Hepatocyte (in vitro differentiated cells): ENCODE measurements at regions not wholly inside any gene's neighbourhood (a gene's known extent, or its start where the extent isn't known, plus 50 kb on each side); places are given as distances from the start of the nearest gene placed in this dataset.

Source experiments
- DNase-seq: peaks from one replicate; pipeline ENCODE4 v3.0.0-alpha.2; 2016; ENCODE audit warnings: low spot score
- H2AFZ ChIP-seq: fragments of 200-600 bp; sonication (generic); 2 replicates; pipeline ENCODE4 v1.6.0; 2016; ENCODE audit warnings: antibody characterized with exemption, mild to moderate bottlenecking
- H3K27ac ChIP-seq: fragments of 200-600 bp; sonication (generic); 2 replicates; pipeline ENCODE4 v1.5.1; 2016; ENCODE audit warnings: mild to moderate bottlenecking
- H3K27me3 ChIP-seq: fragments of 200-600 bp; sonication (generic); 2 replicates; pipeline ENCODE4 v1.6.1; 2016
- H3K36me3 ChIP-seq: fragments of 200-600 bp; sonication (generic); replicated peaks from 2 replicates; pipeline ENCODE4 v1.5.1; 2016; ENCODE audit warnings: low read depth; ENCODE audit not compliant: insufficient read depth
- H3K4me1 ChIP-seq: fragments of 200-600 bp; sonication (generic); 2 replicates; pipeline ENCODE4 v1.5.1; 2016; ENCODE audit warnings: mild to moderate bottlenecking, moderate library complexity; ENCODE audit not compliant: insufficient read depth
- H3K4me2 ChIP-seq: fragments of 200-600 bp; sonication (generic); 2 replicates; pipeline ENCODE4 v1.6.0; 2016
- H3K4me3 ChIP-seq: fragments of 200-600 bp; sonication (generic); 2 replicates; pipeline ENCODE4 v1.5.1; 2016; ENCODE audit warnings: mild to moderate bottlenecking
- H3K79me2 ChIP-seq: fragments of 200-600 bp; sonication (generic); 2 replicates; pipeline ENCODE4 v1.6.0; 2017; ENCODE audit warnings: mild to moderate bottlenecking
- H3K9me2 ChIP-seq: fragments of 200-600 bp; sonication (generic); replicated peaks from 2 replicates; pipeline ENCODE4 v1.6.0; 2017; ENCODE audit warnings: mild to moderate bottlenecking; ENCODE audit not compliant: insufficient read depth
- H3K9me3 ChIP-seq: fragments of 200-600 bp; sonication (generic); 2 replicates; pipeline ENCODE4 v1.5.1; 2016; ENCODE audit warnings: low read depth, mild to moderate bottlenecking
- H4K20me1 ChIP-seq: fragments of 200-600 bp; sonication (generic); 2 replicates; pipeline ENCODE4 v1.6.0; 2016; ENCODE audit warnings: mild to moderate bottlenecking; ENCODE audit not compliant: insufficient read depth, poor library complexity, severe bottlenecking
- EZH2 ChIP-seq: fragments of 200-600 bp; sonication (generic); IDR thresholded peaks from 2 replicates; pipeline ENCODE4 v1.6.1; 2016; ENCODE audit warnings: antibody characterized with exemption, mild to moderate bottlenecking, borderline replicate concordance
- EZH2phosphoT487 ChIP-seq: fragments of 200-600 bp; sonication (generic); IDR thresholded peaks from one replicate; pipeline ENCODE4 v1.6.1; 2018; ENCODE audit warnings: antibody characterized with exemption, mild to moderate bottlenecking, low read depth, moderate library complexity; ENCODE audit not compliant: unreplicated experiment, severe bottlenecking
- WGBS: methylation state at CpG from one replicate; pipeline ENCODE4 v1.1.6; 2016; ENCODE audit warnings: low lambda C conversion rate; ENCODE audit errors: missing lambda C conversion rate; 5-methylcytosine and 5-hydroxymethylcytosine counted together
- TF ChIP-seq, protein P1 (sequence below): fragments of 200-600 bp; sonication (generic); IDR thresholded peaks from 2 replicates; pipeline ENCODE4 v1.5.1; 2016; ENCODE audit warnings: antibody characterized with exemption, mild to moderate bottlenecking; ENCODE audit not compliant: poor library complexity

DNA sequence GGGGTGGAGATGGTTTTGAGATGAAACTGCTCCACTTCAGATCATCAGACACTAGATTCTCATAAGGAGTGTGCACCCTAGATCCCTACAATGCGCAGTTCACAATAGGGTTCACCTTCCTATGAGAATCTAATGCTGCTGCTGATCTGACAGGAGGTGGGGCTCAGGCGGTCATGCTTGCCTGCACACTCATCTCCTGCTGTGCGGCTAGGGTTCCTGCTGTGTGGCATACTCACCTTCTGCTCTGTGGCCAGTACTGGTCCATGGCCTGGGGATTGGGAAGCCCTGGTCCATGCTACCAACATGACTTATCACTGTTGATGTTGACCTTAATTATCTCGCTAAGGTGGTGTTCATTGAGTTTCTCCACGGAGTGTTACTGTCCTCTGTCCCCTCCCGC is 144.5 kb downstream of the NAV1 start:
- no peak overlapping the region for H3K4me3 ChIP-seq

DNA sequence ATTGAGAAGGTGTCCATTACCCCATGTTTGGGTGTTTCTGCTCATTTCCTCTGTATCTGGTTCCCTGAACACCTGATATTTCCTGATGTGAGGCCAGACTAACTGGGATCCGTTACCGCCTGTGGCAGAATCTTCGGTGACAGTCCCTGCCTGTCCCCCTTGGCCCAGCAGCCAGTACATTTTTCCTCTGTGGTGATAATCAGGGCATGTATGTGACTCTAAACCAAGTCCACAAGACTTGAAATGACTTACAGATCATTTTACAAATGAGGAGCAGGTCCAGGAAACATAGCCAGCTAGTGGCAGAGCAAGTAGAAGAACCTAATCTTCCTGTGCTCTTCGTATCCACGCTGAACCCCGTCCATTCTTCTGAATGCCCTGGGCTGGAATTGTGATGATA is 143.5 kb upstream of the IPO9 start:
- Histone ChIP-seq H2AFZ (no peak overlapping the region), H3K36me3 (no peaks in the 10 kb centered on the region), H3K79me2 (no peaks in the 10 kb centered on the region), H3K27ac (no peak overlapping the region), H3K9me2 (no peaks in the 10 kb centered on the region), H3K9me3 (no peaks in the 10 kb centered on the region), H3K27me3 (no peaks in the 10 kb centered on the region), H3K4me2 (no peak overlapping the region), H3K4me3 (no peak overlapping the region), H4K20me1 (no peaks in the 10 kb centered on the region), H3K4me1 (peaks cover 13% of the 10 kb centered on the region)
- WGBS, result 84% methylated on average over 6 of the region's 6 CpGs
- no peak for DNase-seq
- TF ChIP-seq, protein P1, sequence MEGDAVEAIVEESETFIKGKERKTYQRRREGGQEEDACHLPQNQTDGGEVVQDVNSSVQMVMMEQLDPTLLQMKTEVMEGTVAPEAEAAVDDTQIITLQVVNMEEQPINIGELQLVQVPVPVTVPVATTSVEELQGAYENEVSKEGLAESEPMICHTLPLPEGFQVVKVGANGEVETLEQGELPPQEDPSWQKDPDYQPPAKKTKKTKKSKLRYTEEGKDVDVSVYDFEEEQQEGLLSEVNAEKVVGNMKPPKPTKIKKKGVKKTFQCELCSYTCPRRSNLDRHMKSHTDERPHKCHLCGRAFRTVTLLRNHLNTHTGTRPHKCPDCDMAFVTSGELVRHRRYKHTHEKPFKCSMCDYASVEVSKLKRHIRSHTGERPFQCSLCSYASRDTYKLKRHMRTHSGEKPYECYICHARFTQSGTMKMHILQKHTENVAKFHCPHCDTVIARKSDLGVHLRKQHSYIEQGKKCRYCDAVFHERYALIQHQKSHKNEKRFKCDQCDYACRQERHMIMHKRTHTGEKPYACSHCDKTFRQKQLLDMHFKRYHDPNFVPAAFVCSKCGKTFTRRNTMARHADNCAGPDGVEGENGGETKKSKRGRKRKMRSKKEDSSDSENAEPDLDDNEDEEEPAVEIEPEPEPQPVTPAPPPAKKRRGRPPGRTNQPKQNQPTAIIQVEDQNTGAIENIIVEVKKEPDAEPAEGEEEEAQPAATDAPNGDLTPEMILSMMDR, result no peak
- TF ChIP-seq EZH2phosphoT487 (no peak), EZH2 (no peak)

More for the DNA sequence above, 144.5 kb downstream of the NAV1 start:
- Histone ChIP-seq H3K36me3 (no peaks in the 10 kb centered on the region), H3K9me3 (no peaks in the 10 kb centered on the region), H3K4me1 (peaks cover 13% of the 10 kb centered on the region), H3K79me2 (no peaks in the 10 kb centered on the region), H2AFZ (no peak overlapping the region), H4K20me1 (no peaks in the 10 kb centered on the region), H3K4me2 (no peak overlapping the region), H3K27ac (no peak overlapping the region), H3K27me3 (peaks cover 4% of the 10 kb centered on the region), H3K9me2 (no peaks in the 10 kb centered on the region)
- WGBS, result 84% methylated on average over 6 of the region's 6 CpGs
- no peak for DNase-seq
- no peak for TF ChIP-seq EZH2phosphoT487
- TF ChIP-seq, protein P1, result no peak
- TF ChIP-seq EZH2, result no peak

DNA sequence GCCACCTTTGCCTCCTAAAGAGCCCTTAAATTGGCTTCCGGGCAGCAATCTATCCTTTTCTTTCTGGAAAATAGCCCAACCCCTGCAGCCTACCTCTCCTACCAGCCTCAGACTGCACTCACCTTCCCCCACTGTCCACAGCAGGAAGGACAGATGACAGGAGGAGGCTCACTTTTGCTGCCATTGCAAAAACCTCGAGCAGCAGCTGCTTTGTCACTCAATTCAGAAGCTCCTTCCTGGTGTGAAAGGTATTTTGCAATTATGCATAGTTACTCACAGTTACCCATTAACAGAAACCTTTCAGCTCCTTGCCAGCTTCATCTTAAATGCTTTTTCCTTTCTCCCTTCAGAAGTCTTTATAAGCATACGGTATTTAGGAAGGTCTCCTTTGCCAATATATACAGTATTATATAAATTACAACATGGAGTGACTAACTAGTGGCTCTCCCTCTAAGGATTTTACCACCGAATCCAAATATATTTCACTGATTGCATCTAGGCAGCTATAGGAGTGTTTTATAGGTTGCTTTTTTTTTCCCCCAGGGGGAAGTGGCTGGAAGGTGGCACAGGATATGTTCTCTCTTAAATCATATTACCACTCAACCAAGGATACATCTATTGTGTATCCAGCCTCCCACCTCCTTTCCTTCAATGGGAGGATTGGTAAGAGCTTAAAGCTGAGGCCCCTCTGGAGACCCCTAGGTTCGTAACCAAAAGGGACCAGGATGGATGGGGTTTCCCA is 142.1 kb upstream of the IPO9 start:
- Histone ChIP-seq H3K79me2 (no peaks in the 10 kb centered on the region), H3K27me3 (no peaks in the 10 kb centered on the region), H3K9me3 (no peaks in the 10 kb centered on the region), H2AFZ (no peak overlapping the region), H3K4me2 (no peak overlapping the region), H3K27ac (peak overlapping the region; percentile 1), H3K4me3 (no peak overlapping the region), H3K36me3 (no peaks in the 10 kb centered on the region), H3K4me1 (peaks cover 13% of the 10 kb centered on the region), H4K20me1 (no peaks in the 10 kb centered on the region), H3K9me2 (no peaks in the 10 kb centered on the region)
- DNase-seq, result peak; percentile 64
- 57% methylated on average over 5 of the region's 5 CpGs for WGBS
- TF ChIP-seq, protein P1, result no peak
- TF ChIP-seq EZH2 (no peak), EZH2phosphoT487 (no peak)
